SK-N-SH treated with all-trans-retinoic acid at 6 μM for 48 hours (cell line): ENCODE measurements at regions not wholly inside any gene's neighbourhood (a gene's known extent, or its start where the extent isn't known, plus 50 kb on each side); places are given as distances from the start of the nearest gene placed in this dataset.

Experiments
- ARNTL ChIP-seq: fragments of 450-650 bp; formaldehyde crosslinking; IDR thresholded peaks from 2 replicates; pipeline ENCODE4 v1.5.0; 2020; ENCODE audit warnings: low read depth, mild to moderate bottlenecking, moderate library complexity, borderline replicate concordance
- CREB5 ChIP-seq: fragments of 250-450 bp; sonication (Bioruptor Pico); IDR thresholded peaks from 2 replicates; pipeline ENCODE4 v1.5.1; 2020; ENCODE audit warnings: low read depth, mild to moderate bottlenecking, moderate library complexity
- CSRNP3 ChIP-seq: fragments of 250-450 bp; sonication (Bioruptor Pico); IDR thresholded peaks from 2 replicates; pipeline ENCODE4 v1.5.1; 2021; ENCODE audit warnings: mild to moderate bottlenecking, moderate library complexity
- ESRRG ChIP-seq: fragments of 250-450 bp; sonication (Bioruptor Pico); IDR thresholded peaks from 2 replicates; pipeline ENCODE4 v1.6.1; 2021; ENCODE audit warnings: mild to moderate bottlenecking
- GLIS3 ChIP-seq: fragments of 250-450 bp; sonication (Bioruptor Pico); IDR thresholded peaks from 2 replicates; pipeline ENCODE4 v1.5.0; 2020; ENCODE audit warnings: mild to moderate bottlenecking, moderate library complexity
- ISL1 ChIP-seq: fragments of 250-450 bp; sonication (Bioruptor Pico); IDR thresholded peaks from 2 replicates; pipeline ENCODE4 v2.1.2; 2022; ENCODE audit warnings: mild to moderate bottlenecking, moderate library complexity
- POU6F1 ChIP-seq: fragments of 250-450 bp; sonication (Bioruptor Pico); IDR thresholded peaks from 2 replicates; pipeline ENCODE4 v1.8.0; 2021; ENCODE audit warnings: low read depth, mild to moderate bottlenecking, moderate library complexity, borderline replicate concordance
- ZC3H10 ChIP-seq: fragments of 250-450 bp; sonication (Bioruptor Pico); IDR thresholded peaks from 2 replicates; pipeline ENCODE4 v1.5.1; 2021; ENCODE audit warnings: mild to moderate bottlenecking, moderate library complexity
- ZFP3 ChIP-seq: fragments of 250-450 bp; sonication (Bioruptor Pico); IDR thresholded peaks from 2 replicates; pipeline ENCODE4 v1.5.0; 2020; ENCODE audit warnings: mild to moderate bottlenecking, moderate library complexity
- ZFP30 ChIP-seq: fragments of 450-650 bp; formaldehyde crosslinking; IDR thresholded peaks from 2 replicates; pipeline ENCODE4 v1.5.0; 2022; ENCODE audit warnings: mild to moderate bottlenecking, moderate library complexity

- TF ChIP-seq ESRRG (no peak), ZFP3 (CRISPR knock-in tag) (no peak), CSRNP3 (CRISPR knock-in tag) (no peak), POU6F1 (CRISPR knock-in tag) (no peak), CREB5 (CRISPR knock-in tag) (no peak), ISL1 (CRISPR knock-in tag) (no peak), GLIS3 (CRISPR knock-in tag) (no peak), ARNTL (CRISPR knock-in tag) (no peak), ZFP30 (CRISPR knock-in tag) (no peak), ZC3H10 (CRISPR knock-in tag) (no peak)
Observed at GRCh38 chr3:110593749-110594148, 477.9 kb upstream of the NECTIN3 start.
